IPS-18c (cell line): ENCODE measurements at regions not wholly inside any gene's neighbourhood (a gene's known extent, or its start where the extent isn't known, plus 50 kb on each side); places are given as distances from the start of the nearest gene placed in this dataset.

Experiments used
- H3K4me3 ChIP-seq: 2 replicates; pipeline ENCODE4 v1.7.0; 2013; ENCODE audit warnings: low read depth, mild to moderate bottlenecking, low read length, moderate library complexity; ENCODE audit not compliant: insufficient read depth
- H3K9me3 ChIP-seq: one replicate; pipeline ENCODE4 v1.6.1; 2013; ENCODE audit warnings: mild to moderate bottlenecking, low read length, moderate library complexity; ENCODE audit not compliant: control insufficient read depth, insufficient read depth

DNA sequence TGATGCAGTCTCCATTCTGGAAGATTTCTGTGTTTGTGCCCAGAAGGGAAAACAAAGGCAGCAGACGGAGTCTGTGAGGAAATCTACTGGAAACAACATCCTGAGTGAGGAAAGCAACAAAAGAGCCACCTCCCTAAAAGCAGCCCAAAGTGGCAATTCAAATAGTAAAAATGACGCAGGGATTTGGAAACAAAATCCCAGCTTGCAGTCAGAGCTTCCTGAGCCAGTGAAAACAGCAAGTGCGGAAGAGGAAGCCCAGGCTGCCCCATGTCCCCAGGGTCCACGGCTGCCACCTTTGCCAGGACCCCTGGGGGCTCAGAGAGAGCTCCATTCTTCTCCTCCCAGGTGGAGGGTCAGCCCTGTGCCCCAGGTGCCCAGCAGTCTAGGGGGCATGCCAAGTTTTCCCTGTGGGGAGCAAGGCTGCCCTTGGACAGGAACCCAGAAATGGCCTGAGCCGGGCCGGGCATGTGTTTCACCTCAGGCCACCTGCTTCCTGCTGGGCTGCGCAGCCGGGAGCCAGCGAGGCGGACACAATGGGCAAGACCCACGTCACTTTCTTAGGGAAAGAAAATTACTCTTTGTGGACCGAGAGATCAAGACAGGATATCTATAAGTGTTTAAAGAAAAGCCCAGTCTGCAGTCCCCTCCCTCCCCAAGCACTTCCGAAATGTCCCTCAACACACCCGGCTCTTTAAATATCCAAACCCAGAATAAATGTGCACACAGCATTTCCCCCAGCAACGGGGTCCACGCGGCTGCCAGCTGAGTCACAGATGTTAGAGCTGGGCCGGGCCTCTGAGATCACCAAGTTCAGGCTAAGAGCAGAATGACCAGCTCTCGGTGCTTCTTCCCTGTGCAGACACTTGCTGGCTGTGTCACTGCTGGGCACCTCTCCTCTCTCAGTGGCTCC, 231.1 kb downstream of the ARHGAP12 start:
- H3K4me3 ChIP-seq = no peak overlapping the region
- H3K9me3 ChIP-seq = no peaks in the 10 kb centered on the region

GRCh38 chr10:31694929-31695837, 233.4 kb downstream of the ARHGAP12 start:
- no peaks in the 10 kb centered on the region for H3K9me3 ChIP-seq

DNA sequence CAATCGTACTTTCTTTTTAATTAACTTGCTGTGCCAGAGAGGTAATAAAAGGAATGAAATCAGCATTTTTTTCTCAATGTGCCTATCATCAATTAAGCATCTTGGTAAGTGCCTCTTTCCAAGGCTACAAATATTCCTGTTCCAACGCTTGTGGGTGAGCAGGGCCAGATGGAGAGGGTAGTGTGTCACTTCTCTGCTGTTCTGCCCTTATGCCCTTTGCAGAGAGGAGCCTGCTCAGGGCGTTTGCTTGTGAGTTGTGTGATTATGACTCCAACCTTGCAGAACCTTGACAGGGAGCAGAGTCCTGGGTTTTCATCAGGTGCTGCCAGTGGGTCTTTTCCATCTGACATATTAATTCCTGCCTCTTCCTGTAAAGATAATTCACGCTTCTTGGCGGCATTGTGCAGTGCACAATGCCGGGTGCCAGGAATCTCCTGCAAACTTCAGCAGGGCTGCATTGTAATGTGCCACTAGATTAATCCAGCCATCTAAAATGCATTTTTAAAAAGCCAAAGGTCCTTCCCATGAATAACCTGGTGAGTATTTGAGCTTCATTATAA, 234.4 kb downstream of the ARHGAP12 start:
- Histone ChIP-seq H3K4me3 (no peak overlapping the region), H3K9me3 (no peaks in the 10 kb centered on the region)

More at GRCh38 chr10:31694929-31695837, 233.4 kb downstream of the ARHGAP12 start:
- H3K4me3 ChIP-seq = no peak overlapping the region

DNA sequence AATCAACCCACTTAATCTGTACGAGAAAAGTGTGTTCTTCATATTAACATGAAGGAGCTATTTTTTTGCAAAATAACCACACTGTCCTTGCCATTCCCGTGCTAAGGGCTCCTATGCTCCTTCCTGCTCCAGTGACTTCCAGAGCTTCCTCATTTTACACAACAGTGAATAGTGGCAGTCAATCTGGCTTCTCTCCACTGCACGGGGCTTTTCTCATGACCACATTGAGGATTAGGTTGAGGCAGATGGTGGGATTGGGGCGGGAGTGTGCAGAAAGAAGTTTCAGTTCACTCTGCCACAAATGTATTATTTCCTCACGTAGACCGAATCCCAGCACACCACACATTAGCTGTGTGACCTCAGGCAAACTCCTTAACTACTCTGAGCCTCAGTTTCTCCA, 235.1 kb downstream of the ARHGAP12 start:
- H3K4me3 ChIP-seq = no peak overlapping the region
- H3K9me3 ChIP-seq = no peaks in the 10 kb centered on the region

- no peaks in the 10 kb centered on the region for H3K9me3 ChIP-seq
Measured at GRCh38 chr10:31689233-31689632, 239.4 kb downstream of the ARHGAP12 start.

GRCh38 chr10:31687663-31688482, 240.8 kb downstream of the ARHGAP12 start:
- Histone ChIP-seq H3K4me3 (no peak overlapping the region), H3K9me3 (no peaks in the 10 kb centered on the region)

More at GRCh38 chr10:31689233-31689632, 239.4 kb downstream of the ARHGAP12 start:
- H3K4me3 ChIP-seq = no peak overlapping the region

DNA sequence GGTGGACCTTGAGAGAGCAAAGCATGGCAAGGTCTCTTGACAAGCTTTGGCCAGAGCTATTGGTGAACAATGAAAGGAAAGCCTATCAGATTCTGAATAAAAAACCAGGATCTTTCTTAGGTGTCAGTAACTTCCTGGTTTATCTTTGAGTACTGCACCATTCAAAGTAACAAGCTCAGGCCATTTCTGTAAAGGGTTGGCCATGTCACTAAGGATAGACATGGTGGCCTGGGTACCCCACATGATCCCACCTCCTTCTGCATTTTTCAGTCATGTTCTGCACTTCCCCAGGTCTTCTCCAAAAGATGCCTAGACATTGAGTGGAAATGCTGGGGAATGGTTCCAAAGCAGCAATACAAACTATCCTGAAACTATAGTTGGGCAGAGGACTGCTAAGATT, 242.0 kb downstream of the ARHGAP12 start:
- no peak overlapping the region for H3K4me3 ChIP-seq
- H3K9me3 ChIP-seq = peaks cover 3% of the 10 kb centered on the region

- H3K9me3 ChIP-seq = peaks cover 3% of the 10 kb centered on the region
- H3K4me3 ChIP-seq = no peak overlapping the region
Measured at GRCh38 chr10:31683682-31684081, 244.9 kb downstream of the ARHGAP12 start.

GRCh38 chr10:31679936-31680335, 248.7 kb downstream of the ARHGAP12 start:
- Histone ChIP-seq H3K4me3 (no peak overlapping the region), H3K9me3 (peaks cover 3% of the 10 kb centered on the region)

GRCh38 chr10:31678575-31679516, 249.8 kb downstream of the ARHGAP12 start:
- H3K4me3 ChIP-seq = no peak overlapping the region
- peaks cover 3% of the 10 kb centered on the region for H3K9me3 ChIP-seq

DNA sequence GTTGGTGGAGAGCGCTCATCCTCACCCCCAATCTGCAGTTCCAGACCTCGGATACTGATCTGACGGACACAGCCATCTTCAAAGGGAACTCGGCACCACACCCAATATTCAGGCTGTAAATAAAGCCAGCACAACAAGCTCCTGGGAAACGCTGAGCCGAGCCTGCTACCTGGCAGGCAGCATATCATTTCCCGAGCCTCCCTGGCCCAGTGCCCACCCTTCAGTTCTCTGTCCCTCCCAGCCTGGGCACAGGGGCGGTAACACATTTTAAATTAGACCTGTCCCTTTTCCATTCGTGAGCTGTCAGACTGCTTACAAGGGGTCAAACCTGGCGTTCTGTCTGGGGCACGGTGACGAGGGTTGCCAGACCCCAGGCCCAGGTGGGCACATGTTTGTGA, 250.5 kb downstream of the ARHGAP12 start:
- Histone ChIP-seq H3K9me3 (peaks cover 6% of the 10 kb centered on the region), H3K4me3 (no peak overlapping the region)

DNA sequence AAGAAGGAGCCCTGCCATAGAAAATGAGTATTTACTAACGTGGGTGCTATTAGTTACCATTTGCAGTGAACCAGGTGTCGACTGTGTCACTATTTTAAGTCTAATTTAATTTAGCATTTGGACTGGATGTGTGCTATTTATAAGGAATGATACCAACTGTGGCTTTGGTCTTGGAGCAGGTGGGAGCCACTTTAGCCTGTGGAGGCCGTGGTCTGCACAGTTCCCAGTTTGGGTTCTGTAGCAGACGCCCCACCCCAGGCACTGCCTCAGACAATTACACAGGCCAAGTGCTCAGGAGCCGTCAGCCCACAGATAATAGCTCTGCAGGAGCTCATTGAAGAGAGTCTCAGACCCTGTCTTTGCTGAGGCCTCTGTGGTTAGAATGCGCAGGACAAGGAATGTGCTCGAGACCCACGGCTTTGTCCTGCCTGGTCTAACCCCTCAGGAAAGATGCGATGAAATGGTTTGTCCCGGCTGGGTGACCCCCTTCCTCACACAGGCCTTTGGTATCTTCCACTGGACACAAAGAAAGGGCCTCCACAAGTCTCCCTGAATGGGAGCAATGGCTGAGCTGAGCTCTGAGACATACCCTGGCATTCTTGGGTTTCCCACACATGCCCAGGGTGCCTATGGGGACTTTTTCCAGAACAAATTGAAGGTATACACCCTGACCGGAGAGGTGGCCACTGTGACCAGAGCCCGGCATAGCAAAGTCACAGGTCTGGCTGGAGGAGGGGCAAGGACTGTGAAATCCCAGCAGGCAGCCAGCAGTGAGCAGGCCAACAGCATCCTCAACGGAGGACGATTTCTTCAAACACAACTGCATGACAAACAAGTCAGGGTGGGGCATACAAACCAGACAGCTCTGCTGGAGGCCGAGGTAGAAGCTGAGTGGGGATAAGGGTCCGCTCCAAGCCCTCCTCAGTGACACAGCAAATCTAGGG, 251.2 kb downstream of the ARHGAP12 start:
- Histone ChIP-seq H3K4me3 (no peak overlapping the region), H3K9me3 (peaks cover 6% of the 10 kb centered on the region)

DNA sequence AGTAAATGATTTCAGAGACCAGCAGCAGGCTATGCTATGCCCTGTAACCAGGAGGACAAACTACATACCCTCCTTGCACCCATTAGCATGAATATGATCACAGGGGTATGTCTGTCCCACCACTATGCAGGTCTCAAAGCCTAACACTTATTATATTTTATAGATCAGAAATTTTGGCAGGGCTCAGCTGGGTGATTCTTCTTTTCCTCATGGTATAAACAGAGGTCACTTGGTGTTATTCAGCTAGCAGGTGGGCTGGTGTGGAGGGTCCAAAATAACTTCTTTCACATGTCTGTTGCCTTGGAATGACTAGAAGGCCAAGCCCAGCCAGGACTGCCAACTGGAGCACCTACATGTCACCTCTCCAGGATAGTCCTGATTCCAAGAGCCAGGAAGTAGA, 252.9 kb downstream of the ARHGAP12 start:
- H3K4me3 ChIP-seq = no peak overlapping the region
- H3K9me3 ChIP-seq = peaks cover 6% of the 10 kb centered on the region

DNA sequence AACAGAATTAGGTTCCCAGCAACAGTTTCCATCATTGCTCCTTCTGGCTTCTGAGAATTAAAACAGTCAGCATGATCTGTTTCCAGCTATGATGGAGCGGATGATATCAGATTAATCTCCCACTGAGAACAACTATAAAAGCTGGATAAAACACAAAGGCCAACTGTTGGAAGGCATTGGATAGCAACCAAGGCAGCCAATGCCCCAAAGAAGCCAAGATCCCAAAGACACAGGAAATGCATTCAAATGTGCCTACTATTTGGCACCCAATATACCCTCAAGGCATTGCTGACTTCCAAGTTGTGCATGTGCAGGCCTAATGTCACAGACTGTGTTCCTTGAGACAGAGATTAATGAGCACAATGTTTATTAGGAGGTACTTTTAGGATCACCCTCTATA, 259.3 kb downstream of the ARHGAP12 start:
- Histone ChIP-seq H3K4me3 (no peak overlapping the region), H3K9me3 (peaks cover 6% of the 10 kb centered on the region)

GRCh38 chr10:31668326-31668725, 260.3 kb downstream of the ARHGAP12 start:
- Histone ChIP-seq H3K4me3 (no peak overlapping the region), H3K9me3 (peaks cover 3% of the 10 kb centered on the region)
